IMR-90 (cell line): ENCODE measurements at regions not wholly inside any gene's neighbourhood (a gene's known extent, or its start where the extent isn't known, plus 50 kb on each side); places are given as distances from the start of the nearest gene placed in this dataset.

Experiments
- ATAC-seq: fragments of 200-7000 bp; cut with Tn5 transposase; 2 replicates; pipeline ENCODE4 v1.9.1; 2020; ENCODE audit warnings: low read depth, mild to moderate bottlenecking, moderate library complexity
- BruUV-seq: library from RNA; stranded (reverse); fragments of 400-500 nt; replicated peaks from 2 replicates; lab custom pipeline; 2021; lab: Mats Ljungman, UMichigan
- CTCF ChIA-PET: fragments of 300-600 bp; formaldehyde crosslinking; extraction: SDS; loops from one replicate; lab custom pipeline; 2021; ENCODE audit warnings: antibody characterized with exemption; lab: Yijun Ruan, JAX
- POLR2A ChIA-PET: fragments of 300-600 bp; sonication (Branson Sonifier 250); formaldehyde crosslinking; loops from one replicate; lab custom pipeline; 2022; ENCODE audit warnings: antibody characterized with exemption; ENCODE audit not compliant: unreplicated experiment; lab: Charles Lee
- DNase-seq: peaks from one replicate; pipeline ENCODE4 v3.0.0; 2013
- H2AFZ ChIP-seq: replicated peaks from 2 replicates; pipeline ENCODE3; 2013; ENCODE audit warnings: low read length, mild to moderate bottlenecking; ENCODE audit not compliant: poor library complexity
- H2AK5ac ChIP-seq: 2 replicates; pipeline ENCODE4 v1.6.1; 2013; ENCODE audit warnings: low read depth, low read length, inconsistent platforms
- H2AK9ac ChIP-seq: replicated peaks from 2 replicates; pipeline ENCODE3; 2013; ENCODE audit warnings: mild to moderate bottlenecking, low read depth, low read length, moderate library complexity; ENCODE audit not compliant: poor library complexity
- H2BK120ac ChIP-seq: 2 replicates; pipeline ENCODE4 v1.6.1; 2013; ENCODE audit warnings: low read depth, low read length, inconsistent platforms
- H2BK15ac ChIP-seq: 3 replicates; pipeline ENCODE4 v1.6.1; 2013; ENCODE audit warnings: low read depth, low read length, inconsistent platforms
- H2BK20ac ChIP-seq: 2 replicates; pipeline ENCODE4 v1.6.1; 2013; ENCODE audit warnings: low read depth, mild to moderate bottlenecking, inconsistent platforms, low read length, moderate library complexity
- H2BK5ac ChIP-seq: 2 replicates; pipeline ENCODE4 v1.6.1; 2013; ENCODE audit warnings: mild to moderate bottlenecking, low read depth, low read length, inconsistent platforms; ENCODE audit not compliant: poor library complexity, severe bottlenecking
- H3K14ac ChIP-seq: replicated peaks from 2 replicates; pipeline ENCODE4 v1.6.1; 2013; ENCODE audit warnings: low read depth, low read length, inconsistent platforms
- H3K18ac ChIP-seq: 2 replicates; pipeline ENCODE4 v1.6.1; 2013; ENCODE audit warnings: low read depth, low read length, control low read depth
- H3K23ac ChIP-seq: 2 replicates; pipeline ENCODE4 v1.6.1; 2013; ENCODE audit warnings: low read depth, low read length, inconsistent platforms
- H3K27ac ChIP-seq: 2 replicates; pipeline ENCODE4 v1.5.1; 2013; ENCODE audit warnings: mild to moderate bottlenecking, control low read depth, low read length; ENCODE audit not compliant: insufficient read depth
- H3K27me3 ChIP-seq: 2 replicates; pipeline ENCODE4 v1.6.1; 2013; ENCODE audit warnings: low read length; ENCODE audit not compliant: control insufficient read depth, insufficient read depth
- H3K36me3 ChIP-seq: 2 replicates; pipeline ENCODE4 v1.6.1; 2013; ENCODE audit warnings: low read length, mixed read lengths; ENCODE audit not compliant: control insufficient read depth, insufficient read depth
- H3K4ac ChIP-seq: 2 replicates; pipeline ENCODE4 v1.6.1; 2013; ENCODE audit warnings: low read depth, low read length, inconsistent platforms
- H3K4me1 ChIP-seq: 2 replicates; pipeline ENCODE4 v1.6.1; 2013; ENCODE audit warnings: low read length, mixed read lengths; ENCODE audit not compliant: control insufficient read depth, insufficient read depth
- H3K4me2 ChIP-seq: 2 replicates; pipeline ENCODE4 v1.6.1; 2013; ENCODE audit warnings: low read depth, mild to moderate bottlenecking, control low read depth, low read length, moderate library complexity
- H3K4me3 ChIP-seq: 2 replicates; pipeline ENCODE4 v1.5.1; 2013; ENCODE audit warnings: low read depth, mild to moderate bottlenecking, control low read depth, low read length, moderate library complexity; ENCODE audit not compliant: insufficient read depth
- H3K56ac ChIP-seq: 2 replicates; pipeline ENCODE4 v1.6.1; 2013; ENCODE audit warnings: low read length, inconsistent platforms; ENCODE audit not compliant: insufficient read depth; ENCODE audit errors: extremely low read depth
- H3K79me1 ChIP-seq, 2 experiments: 2 replicates each; pipeline ENCODE4 v1.6.1; 2013; ENCODE audit warnings: low read length in 2 of 2, inconsistent platforms in 1 of 2, low read depth in 1 of 2
- H3K9ac ChIP-seq: 2 replicates; pipeline ENCODE4 v1.6.1; 2013; ENCODE audit warnings: low read depth, low read length, control low read depth
- H3K9me1 ChIP-seq: 2 replicates; pipeline ENCODE4 v1.6.1; 2013; ENCODE audit warnings: low read length, inconsistent platforms; ENCODE audit not compliant: insufficient read depth
- H3K9me3 ChIP-seq: 2 replicates; pipeline ENCODE4 v1.6.1; 2013; ENCODE audit warnings: low read length; ENCODE audit not compliant: control insufficient read depth, insufficient read depth
- H4K20me1 ChIP-seq: 2 replicates; pipeline ENCODE4 v1.6.1; 2013; ENCODE audit warnings: low read length, inconsistent platforms; ENCODE audit not compliant: insufficient read depth
- H4K5ac ChIP-seq: 2 replicates; pipeline ENCODE4 v1.6.1; 2013; ENCODE audit warnings: mild to moderate bottlenecking, low read depth, low read length, control low read depth
- H4K8ac ChIP-seq, 2 experiments: 2 replicates each; pipeline ENCODE4 v1.6.1; 2013; ENCODE audit warnings: low read depth in 2 of 2, low read length in 2 of 2, control low read depth in 1 of 2, inconsistent platforms in 1 of 2
- H4K91ac ChIP-seq: 2 replicates; pipeline ENCODE4 v1.6.1; 2013; ENCODE audit warnings: low read depth, low read length, inconsistent platforms; ENCODE audit not compliant: insufficient read depth
- BHLHE40 ChIP-seq: fragments of 150-350 bp; IDR thresholded peaks from 2 replicates; pipeline ENCODE4 v1.6.1; 2016; ENCODE audit warnings: mild to moderate bottlenecking, low read depth, low read length
- CEBPB ChIP-seq: IDR thresholded peaks from 2 replicates; pipeline ENCODE4 v1.6.1; 2012; ENCODE audit warnings: low read depth, low read length, improper control_type of control experiment
- CHD1 ChIP-seq: IDR thresholded peaks from 2 replicates; pipeline ENCODE4 v1.6.1; 2012; ENCODE audit warnings: low read depth, low read length, improper control_type of control experiment
- CTCF ChIP-seq: conservative IDR thresholded peaks from 2 replicates; pipeline ENCODE4 v1.5.1; 2012; ENCODE audit warnings: mild to moderate bottlenecking, low read depth, low read length, improper control_type of control experiment
- ELK1 ChIP-seq: fragments of 150-350 bp; IDR thresholded peaks from 2 replicates; pipeline ENCODE4 v1.6.1; 2016; ENCODE audit warnings: low read depth, mild to moderate bottlenecking, low read length, moderate library complexity, borderline replicate concordance
- FOS ChIP-seq: fragments of 150-350 bp; IDR thresholded peaks from 2 replicates; pipeline ENCODE4 v1.6.1; 2016; ENCODE audit warnings: low read depth, low read length
- MAFK ChIP-seq: IDR thresholded peaks from 2 replicates; pipeline ENCODE4 v1.6.1; 2012; ENCODE audit warnings: low read depth, low read length, improper control_type of control experiment
- MAZ ChIP-seq: IDR thresholded peaks from 2 replicates; pipeline ENCODE4 v1.6.1; 2012; ENCODE audit warnings: low read depth, mild to moderate bottlenecking, low read length, improper control_type of control experiment, moderate library complexity, borderline replicate concordance
- MXI1 ChIP-seq: IDR thresholded peaks from 2 replicates; pipeline ENCODE4 v1.6.1; 2012; ENCODE audit warnings: low read depth, mild to moderate bottlenecking, low read length, moderate library complexity, borderline replicate concordance
- NFE2L2 ChIP-seq: fragments of 150-350 bp; IDR thresholded peaks from 2 replicates; pipeline ENCODE4 v1.6.1; 2016; ENCODE audit warnings: low read depth, mild to moderate bottlenecking, low read length
- POLR2A ChIP-seq: IDR thresholded peaks from 2 replicates; pipeline ENCODE4 v1.6.1; 2012; ENCODE audit warnings: mild to moderate bottlenecking, low read depth, low read length
- RAD21 ChIP-seq: IDR thresholded peaks from 2 replicates; pipeline ENCODE4 v1.6.1; 2012; ENCODE audit warnings: low read length, improper control_type of control experiment
- RCOR1 ChIP-seq: IDR thresholded peaks from 2 replicates; pipeline ENCODE4 v1.6.1; 2012; ENCODE audit warnings: mild to moderate bottlenecking, low read length, improper control_type of control experiment; ENCODE audit not compliant: insufficient replicate concordance
- RFX5 ChIP-seq: IDR thresholded peaks from 2 replicates; pipeline ENCODE4 v1.8.0; 2012; ENCODE audit warnings: low read depth, mild to moderate bottlenecking, low read length, moderate library complexity
- SMC3 ChIP-seq: fragments of 150-350 bp; IDR thresholded peaks from 2 replicates; pipeline ENCODE4 v1.6.1; 2016; ENCODE audit warnings: low read depth, mild to moderate bottlenecking, antibody characterized with exemption, low read length, moderate library complexity
- USF2 ChIP-seq: fragments of 150-350 bp; IDR thresholded peaks from 2 replicates; pipeline ENCODE4 v1.6.1; 2017; ENCODE audit warnings: mild to moderate bottlenecking, antibody characterized with exemption, low read length, low read depth
- WGBS, 2 experiments: methylation state at CpG; one replicate each; pipeline versions ENCODE4 v1.1.5 to v1.1.7; 2013; ENCODE audit warnings: missing lambda C conversion rate in 2 of 2; ENCODE audit not compliant: insufficient read length in 1 of 2; ENCODE audit errors: extremely low coverage in 2 of 2; 5-methylcytosine and 5-hydroxymethylcytosine counted together
- dilution Hi-C: fragments of 300-500 bp; cut with HindIII; formaldehyde crosslinking; loops from one replicate; pipeline ENCODE4 v1.14.3; 2018; ENCODE audit warnings: low sequenced_read_pairs; ENCODE audit not compliant: unreplicated experiment
- in situ Hi-C: fragments of 300-500 bp; cut with MboI; formaldehyde crosslinking; loops from 3 replicates; pipeline ENCODE4 v1.14.3; 2019; ENCODE audit warnings: low sequenced_read_pairs, inconsistent platforms, mixed read lengths
- intact Hi-C: fragments of 100-400 bp; cut with micrococcal nuclease; formaldehyde crosslinking; loops from 2 replicates; pipeline ENCODE4 v1.10.0; 2022

- H3K4me1 ChIP-seq, result no peaks in the 10 kb centered on the region
- no peak overlapping the region for H4K8ac ChIP-seq
- no peak overlapping the region for H2BK120ac ChIP-seq
- no peaks in the 10 kb centered on the region for H3K36me3 ChIP-seq
- no peak overlapping the region for H2BK5ac ChIP-seq
- H3K4me2 ChIP-seq, result no peak overlapping the region
- H2BK15ac ChIP-seq, result no peak overlapping the region
- H3K18ac ChIP-seq, result no peak overlapping the region
- no peaks in the 10 kb centered on the region for H4K20me1 ChIP-seq
- no peak overlapping the region for H3K9ac ChIP-seq
- ATAC-seq (no peak), DNase-seq (no peak)
- H3K14ac ChIP-seq, result no peak overlapping the region
- no TSS peak for BruUV-seq
- no peaks in the 10 kb centered on the region for H3K27me3 ChIP-seq
- peaks cover 2% of the 10 kb centered on the region; the same call in 1 of the 2 replicates for H3K9me3 ChIP-seq
- ChIA-PET CTCF (no interaction called here), POLR2A (no interaction called here)
- H3K27ac ChIP-seq, result no peak overlapping the region
- in situ Hi-C loops, result no loop called here
- H3K4ac ChIP-seq, result no peak overlapping the region
- no peaks in the 10 kb centered on the region for H3K79me1 ChIP-seq
- TF ChIP-seq CEBPB (no peak), RAD21 (no peak), POLR2A (no peak), BHLHE40 (no peak), NFE2L2 (no peak), RCOR1 (no peak), CHD1 (no peak), FOS (no peak), MAFK (no peak), MXI1 (no peak), RFX5 (no peak), USF2 (no peak), ELK1 (no peak), CTCF (no peak), SMC3 (no peak), MAZ (no peak)
- no peak overlapping the region for H3K56ac ChIP-seq
- no peak overlapping the region for H2AK5ac ChIP-seq
- no CpG with 5 or more reads among the region's 4 CpGs for WGBS, 2 experiments
- no peak overlapping the region for H2BK20ac ChIP-seq
- no peak overlapping the region for H4K91ac ChIP-seq
- no peak overlapping the region for H2AFZ ChIP-seq
- H3K4me3 ChIP-seq, result no peak overlapping the region
- H3K23ac ChIP-seq, result no peak overlapping the region
- no peak overlapping the region for H2AK9ac ChIP-seq
- no peak overlapping the region for H4K5ac ChIP-seq
- intact Hi-C loops, result no loop called here
- dilution Hi-C loops, result no loop called here
- no peaks in the 10 kb centered on the region for H3K9me1 ChIP-seq
Measured at GRCh38 chr2:122328816-122329215, 573.4 kb downstream of the TSN start.
